Right forelimb (tissue), 1 donor: ENCODE measurements at regions not wholly inside any gene's neighbourhood (a gene's known extent, or its start where the extent isn't known, plus 50 kb on each side); places are given as distances from the start of the nearest gene placed in this dataset.

Source experiments
- DNase-seq: peaks from one replicate; pipeline ENCODE4 v3.0.0-alpha.2; 2018

GRCh38 chr12:111105294-111105693, 184.9 kb upstream of the MYL2 start:
- no peak for DNase-seq

GRCh38 chr12:111103583-111103982, 183.2 kb upstream of the MYL2 start:
- no peak for DNase-seq

DNA sequence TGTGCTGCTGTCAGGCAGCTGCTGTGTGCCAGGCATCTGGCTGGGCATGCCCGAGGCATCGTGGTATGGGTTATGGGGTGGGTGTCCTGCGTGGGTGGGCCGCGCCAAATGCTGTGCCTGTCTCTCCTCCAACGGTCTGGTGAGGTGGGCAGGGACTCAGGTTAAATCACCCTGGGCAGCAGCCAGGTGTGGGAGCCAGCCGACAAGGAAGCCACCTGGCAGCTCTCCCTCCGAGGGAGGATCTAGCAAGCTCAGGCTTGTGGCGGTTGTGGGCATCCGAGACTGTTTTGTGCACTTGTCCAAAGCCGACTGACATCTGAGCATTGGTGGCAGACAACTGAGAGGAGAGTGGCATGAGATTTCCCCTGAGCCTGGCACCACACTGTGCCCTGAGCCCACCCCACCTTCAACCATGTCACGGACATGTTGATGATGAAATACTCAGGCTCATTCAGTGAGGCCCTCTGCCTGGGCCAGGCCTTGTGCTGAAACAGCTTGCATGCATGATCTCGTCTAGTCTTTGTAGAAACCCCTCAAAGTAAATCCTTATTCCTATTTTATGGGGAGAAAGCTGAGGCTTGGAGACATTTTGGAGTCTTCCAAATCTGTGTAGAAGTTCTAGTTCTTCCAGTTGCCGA, 181.8 kb upstream of the MYL2 start:
- DNase-seq, result no peak

DNA sequence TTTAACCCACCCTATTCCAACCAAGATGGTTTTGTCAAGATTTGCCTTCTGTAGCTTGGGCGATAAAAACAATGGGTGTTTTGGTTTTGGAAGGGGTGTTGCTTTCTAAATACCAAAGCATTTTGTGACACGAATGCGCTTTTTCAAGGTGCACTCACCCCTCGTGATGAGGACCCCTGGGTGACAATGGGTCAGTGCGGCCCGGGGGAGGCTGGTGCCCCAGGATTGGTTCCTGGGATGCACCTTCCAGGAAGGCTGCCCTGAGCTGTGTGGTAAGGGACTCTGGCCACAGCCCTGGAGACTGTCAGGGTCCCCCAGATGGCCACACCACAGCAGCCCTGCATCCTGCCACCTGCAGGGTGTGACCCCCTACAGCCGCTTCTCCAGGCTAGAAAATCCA, 180.6 kb upstream of the MYL2 start:
- no peak for DNase-seq

DNA sequence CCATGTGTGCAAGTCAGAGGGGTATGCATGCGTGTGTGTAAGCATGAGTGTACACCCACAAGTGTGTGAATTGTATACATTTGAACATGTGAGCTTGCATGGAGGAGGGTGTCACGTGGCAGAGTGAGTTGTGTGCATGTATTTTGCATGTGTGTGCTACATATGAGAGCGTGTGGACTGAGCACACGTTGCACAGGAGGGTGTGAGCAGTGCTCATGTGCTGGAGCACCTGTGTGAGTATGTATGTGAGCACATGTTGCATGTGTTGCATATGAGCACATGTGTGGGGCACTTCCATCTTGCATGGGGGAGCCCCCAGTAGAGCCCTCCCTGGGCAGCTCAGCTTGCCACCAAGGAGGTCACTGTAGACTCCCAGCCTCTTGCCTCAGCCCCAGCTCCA, 180.2 kb upstream of the MYL2 start:
- DNase-seq, result no peak

GRCh38 chr12:111100003-111100402, 179.6 kb upstream of the MYL2 start:
- DNase-seq, result no peak

- no peak for DNase-seq
Measured at GRCh38 chr12:111099186-111099585, 178.8 kb upstream of the MYL2 start.

DNA sequence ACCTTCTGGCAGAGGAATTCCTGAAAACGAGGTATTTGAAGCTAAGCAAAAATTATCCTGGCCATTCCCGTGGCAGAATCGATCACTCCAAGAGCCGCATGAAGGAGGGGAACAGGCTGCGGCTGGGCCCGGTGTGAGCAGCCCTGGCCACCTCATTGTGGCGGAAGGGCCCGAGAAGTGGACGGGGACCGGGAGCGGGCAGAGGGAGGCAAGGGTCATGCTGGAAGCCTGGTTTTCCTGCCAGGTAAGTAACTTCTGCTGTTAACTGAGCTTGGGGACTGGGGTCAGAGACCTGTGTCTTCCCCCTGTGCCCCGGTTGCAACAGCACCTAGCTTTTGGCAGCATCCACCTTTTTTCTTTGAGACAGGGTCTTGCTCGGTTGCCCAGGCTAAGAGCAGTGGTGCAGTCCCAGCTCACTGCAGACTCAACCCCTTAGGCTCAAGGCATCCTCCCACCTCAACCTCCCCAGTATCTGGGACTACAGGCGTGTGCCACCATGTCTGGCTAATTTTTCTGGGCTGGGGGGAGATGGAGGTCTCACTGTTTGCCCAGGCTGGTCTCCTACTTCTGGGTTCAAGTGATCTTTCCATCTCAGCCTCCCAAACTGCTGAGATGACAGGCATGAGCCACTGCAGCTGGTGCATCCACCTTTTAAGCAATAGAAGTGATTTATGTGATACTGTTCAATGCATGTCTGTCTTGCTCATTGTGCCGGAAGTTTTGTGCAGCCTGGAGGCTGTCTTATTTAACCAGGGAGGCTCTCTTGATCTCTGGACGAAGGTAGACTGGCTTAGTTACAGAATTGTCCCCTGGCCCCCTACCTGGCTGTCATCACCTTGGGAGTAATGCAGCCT, 174.0 kb upstream of the MYL2 start:
- DNase-seq, result no peak

DNA sequence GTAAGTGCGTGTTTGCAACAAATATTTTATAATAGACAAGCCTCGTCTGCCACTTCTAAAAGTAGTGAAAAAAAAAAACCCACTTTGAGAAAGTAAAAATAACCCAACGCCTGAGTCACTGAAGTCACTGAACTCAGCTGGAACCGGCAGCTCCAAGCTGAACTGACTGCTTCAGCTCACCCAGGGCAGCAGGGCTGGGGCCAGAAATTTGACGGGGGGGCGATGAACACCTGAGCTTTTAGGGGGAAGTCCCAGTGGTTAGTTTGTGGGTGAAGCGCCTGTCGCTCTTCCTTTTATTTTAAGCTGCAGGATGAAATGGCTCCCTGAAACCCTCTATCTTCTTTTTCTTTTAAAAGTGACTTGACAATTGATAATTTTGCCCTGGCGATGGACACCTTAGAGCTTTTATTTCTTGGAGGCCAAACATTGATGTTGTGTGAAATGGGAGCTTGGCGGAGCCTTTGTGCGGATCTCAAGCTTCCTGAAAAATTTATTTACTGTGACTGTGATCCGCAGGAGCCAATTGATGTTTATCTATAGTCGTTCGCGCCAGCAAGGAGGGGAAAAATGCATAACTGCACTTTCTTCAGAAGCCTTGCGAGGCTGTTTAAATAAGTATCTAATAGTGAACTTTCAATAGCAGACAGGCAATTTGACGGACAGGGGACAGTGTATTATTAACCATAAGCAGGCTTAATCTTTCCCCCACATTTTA, 173.2 kb upstream of the MYL2 start:
- no peak for DNase-seq

GRCh38 chr12:111091051-111091450, 170.7 kb upstream of the MYL2 start:
- DNase-seq, result no peak

DNA sequence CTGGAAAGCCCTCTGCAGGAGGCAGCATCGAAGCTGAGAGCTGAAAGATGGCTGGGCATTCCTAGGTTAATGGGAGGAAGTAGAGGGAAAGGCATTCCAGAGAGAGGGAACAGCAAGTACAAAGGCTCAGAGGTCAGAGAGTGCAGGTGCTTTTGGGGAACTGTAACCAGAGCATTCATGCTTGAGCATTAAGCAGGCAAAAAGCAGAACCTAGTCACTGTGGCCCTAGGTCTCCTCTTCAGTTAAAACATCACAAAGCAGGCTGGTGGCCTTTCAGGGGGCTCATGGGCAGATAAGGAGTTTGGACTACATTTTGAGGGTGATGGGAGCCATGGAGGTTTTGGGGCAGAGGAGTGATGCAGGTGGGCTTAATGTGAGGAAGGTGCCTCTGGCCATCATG, 169.2 kb upstream of the MYL2 start:
- no peak for DNase-seq

GRCh38 chr12:111088409-111088808, 168.0 kb upstream of the MYL2 start:
- DNase-seq, result no peak

DNA sequence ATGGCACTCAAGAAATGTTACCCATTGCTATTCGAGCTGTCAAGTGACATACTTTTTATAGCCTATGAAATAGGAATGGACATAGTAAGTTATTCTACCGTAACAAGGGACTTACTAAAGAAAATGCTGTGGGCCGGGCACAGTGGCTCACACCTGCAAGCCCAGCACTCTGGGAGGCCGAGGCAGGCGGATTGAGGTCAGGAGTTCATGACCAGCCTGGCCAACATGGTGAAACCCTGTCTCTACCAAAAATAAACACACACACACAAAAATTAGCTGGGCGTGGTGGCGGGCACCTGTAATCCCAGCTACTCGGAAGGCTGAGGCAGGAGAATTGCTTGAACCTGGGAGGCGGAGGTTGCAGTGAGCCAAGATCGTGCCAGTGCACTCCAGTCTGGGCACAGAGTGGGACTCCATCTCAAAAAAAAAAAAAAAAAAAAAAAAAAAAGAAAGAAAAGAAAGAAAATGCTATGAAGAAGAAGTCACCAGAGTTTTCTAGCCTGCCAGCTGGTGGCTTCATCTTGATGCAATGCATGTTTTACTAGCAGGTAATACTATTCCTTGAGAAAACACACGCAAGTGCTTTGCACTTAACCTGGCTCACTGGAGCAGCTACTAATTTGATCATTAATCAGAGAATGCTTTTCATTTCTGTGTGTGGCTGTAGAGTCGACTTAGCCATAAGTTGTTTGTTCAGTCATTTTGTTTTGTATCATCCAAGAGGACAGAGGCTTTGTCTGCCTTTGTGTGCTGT, 166.7 kb upstream of the MYL2 start:
- no peak for DNase-seq

GRCh38 chr12:111085096-111085495, 164.7 kb upstream of the MYL2 start:
- DNase-seq, result no peak

GRCh38 chr12:111084605-111085004, 164.2 kb upstream of the MYL2 start:
- no peak for DNase-seq

DNA sequence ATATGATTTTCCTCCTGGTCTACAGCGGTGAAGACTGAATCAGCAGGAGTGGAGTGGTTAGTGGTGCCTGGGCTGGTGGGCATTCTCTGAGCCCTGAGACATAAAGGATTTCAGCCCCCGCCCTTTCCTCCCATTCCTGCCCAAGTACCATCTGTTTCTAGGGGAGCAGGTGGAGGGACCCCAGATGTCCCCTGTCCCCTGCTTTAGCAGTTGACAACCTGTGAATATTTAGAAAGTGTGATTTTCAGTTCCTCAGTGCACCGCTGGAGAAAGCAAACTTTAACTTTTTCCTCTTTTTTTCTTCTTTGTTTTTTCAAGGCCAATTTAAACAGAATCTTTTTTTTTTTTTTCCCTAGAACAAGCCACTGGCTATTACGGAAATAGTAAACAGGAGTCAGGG, 163.8 kb upstream of the MYL2 start:
- DNase-seq, result no peak

DNA sequence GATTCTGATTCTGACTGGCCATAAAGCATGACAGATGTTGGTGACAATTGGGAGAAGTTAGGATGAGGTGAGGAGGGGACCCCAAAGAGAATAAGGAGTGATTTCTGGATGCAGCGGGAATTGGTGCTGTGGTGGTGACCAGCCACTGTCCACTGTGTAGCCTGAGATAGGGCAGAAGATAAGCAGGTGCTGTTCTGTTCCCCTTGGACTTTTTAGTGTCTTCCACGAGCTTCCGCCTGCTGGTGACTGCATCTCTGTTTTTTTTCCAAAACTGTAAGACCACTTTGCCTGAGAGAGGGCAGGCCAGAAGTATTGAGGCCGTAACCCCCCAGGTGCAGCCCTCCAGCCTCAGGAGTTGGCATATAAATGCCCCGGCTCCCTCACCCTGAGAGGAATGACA, 161.2 kb upstream of the MYL2 start:
- no peak for DNase-seq

- DNase-seq, result no peak
Measured at GRCh38 chr12:111078731-111079130, 158.4 kb upstream of the MYL2 start.

DNA sequence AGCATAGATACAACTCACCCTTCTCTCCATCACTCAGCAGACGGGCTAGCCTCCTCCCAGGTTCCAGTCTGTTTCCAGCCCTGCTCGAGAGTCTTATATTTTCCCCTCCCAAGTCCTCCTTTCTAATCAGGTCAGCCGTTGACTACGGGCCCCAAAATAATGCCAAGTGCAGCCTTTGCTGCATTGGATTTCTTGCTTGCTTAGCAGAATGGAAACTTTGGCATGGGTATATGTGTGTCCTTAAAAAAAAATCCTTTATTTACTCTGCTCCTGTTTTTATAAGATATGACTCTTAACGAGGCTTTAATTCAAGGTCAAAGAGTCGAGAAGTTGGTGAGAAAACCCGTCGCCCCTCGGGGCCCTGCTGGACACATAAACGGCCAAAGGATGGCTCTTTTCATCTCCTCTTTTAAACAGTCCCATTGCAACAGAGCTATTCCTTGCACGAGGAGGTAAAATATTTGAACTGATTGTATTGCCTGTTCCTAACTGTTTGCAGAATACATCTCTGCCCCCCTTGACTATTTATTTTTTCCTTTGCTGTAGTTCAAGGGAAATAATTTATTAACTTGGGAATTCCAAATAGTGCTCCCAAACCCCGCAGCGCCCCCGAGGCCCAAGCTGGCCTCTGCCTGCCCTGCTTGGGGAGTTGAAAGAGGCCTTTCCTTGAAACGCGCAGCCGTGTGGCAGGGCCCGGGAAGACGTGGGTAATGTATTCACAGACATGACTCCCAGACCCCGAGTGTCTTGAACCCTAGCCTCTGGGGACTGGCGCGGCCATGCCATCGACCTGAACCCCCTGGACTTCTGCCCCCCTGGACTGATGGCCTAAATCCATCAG, 156.5 kb upstream of the MYL2 start:
- no peak for DNase-seq

- DNase-seq, result no peak
Measured at GRCh38 chr12:111076199-111076598, 155.8 kb upstream of the MYL2 start.

- no peak for DNase-seq
Measured at GRCh38 chr12:111074965-111075364, 154.6 kb upstream of the MYL2 start.

- no peak for DNase-seq
Measured at GRCh38 chr12:111074559-111074958, 154.2 kb upstream of the MYL2 start.
